GM10266 (cell line): ENCODE measurements at regions not wholly inside any gene's neighbourhood (a gene's known extent, or its start where the extent isn't known, plus 50 kb on each side); places are given as distances from the start of the nearest gene placed in this dataset.

Experiments used
- DNase-seq: peaks from one replicate; pipeline ENCODE4 v3.0.0; 2012; ENCODE audit errors: extremely low spot score
- TF ChIP-seq, protein P1 (sequence below): IDR thresholded peaks from 2 replicates; pipeline ENCODE4 v1.5.1; 2012; ENCODE audit warnings: mild to moderate bottlenecking, low read depth; ENCODE audit not compliant: control insufficient read depth, insufficient read depth; ENCODE audit errors: missing control alignments

DNA sequence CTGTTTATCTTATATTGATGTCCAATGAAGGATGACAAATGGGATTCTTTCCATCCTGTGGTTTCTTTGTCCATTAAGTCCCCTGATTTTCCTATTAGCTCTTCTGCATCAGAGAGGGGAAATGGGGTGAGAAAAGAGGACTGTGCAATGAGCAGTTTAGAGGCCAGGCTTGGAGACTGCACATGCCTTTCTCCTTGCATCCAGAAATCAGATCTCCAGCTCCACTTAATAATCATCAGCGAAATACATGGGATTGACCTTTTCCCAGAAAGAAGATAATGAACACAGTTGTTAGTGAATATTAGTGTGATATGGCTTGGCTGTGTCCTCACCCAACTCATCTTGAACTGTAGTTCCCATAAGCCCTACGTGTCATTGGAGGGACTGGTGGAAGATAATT is 697.4 kb downstream of the CBLN2 start:
- TF ChIP-seq, protein P1, sequence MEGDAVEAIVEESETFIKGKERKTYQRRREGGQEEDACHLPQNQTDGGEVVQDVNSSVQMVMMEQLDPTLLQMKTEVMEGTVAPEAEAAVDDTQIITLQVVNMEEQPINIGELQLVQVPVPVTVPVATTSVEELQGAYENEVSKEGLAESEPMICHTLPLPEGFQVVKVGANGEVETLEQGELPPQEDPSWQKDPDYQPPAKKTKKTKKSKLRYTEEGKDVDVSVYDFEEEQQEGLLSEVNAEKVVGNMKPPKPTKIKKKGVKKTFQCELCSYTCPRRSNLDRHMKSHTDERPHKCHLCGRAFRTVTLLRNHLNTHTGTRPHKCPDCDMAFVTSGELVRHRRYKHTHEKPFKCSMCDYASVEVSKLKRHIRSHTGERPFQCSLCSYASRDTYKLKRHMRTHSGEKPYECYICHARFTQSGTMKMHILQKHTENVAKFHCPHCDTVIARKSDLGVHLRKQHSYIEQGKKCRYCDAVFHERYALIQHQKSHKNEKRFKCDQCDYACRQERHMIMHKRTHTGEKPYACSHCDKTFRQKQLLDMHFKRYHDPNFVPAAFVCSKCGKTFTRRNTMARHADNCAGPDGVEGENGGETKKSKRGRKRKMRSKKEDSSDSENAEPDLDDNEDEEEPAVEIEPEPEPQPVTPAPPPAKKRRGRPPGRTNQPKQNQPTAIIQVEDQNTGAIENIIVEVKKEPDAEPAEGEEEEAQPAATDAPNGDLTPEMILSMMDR: no peak

DNA sequence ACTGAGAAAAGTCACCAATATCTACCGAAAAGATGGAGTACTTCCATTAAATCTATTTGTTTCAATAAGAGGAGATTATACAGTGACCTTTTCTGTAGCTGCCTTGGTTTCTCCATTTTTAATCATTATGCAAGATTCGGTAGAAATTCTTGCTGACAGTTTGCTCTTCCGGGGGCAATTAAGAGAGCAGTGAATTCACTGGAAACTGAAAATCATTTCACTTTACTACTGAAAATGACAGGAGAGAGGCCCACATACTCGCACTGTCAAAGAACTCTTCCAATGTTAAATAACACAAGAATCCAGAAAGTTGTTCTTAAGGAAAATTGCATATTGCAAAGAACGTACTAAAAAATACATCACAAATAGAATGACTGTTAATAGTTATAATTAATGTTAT is 699.3 kb downstream of the CBLN2 start:
- TF ChIP-seq, protein P1: no peak
- no peak for DNase-seq

More for the DNA sequence above, 697.4 kb downstream of the CBLN2 start:
- no peak for DNase-seq

DNA sequence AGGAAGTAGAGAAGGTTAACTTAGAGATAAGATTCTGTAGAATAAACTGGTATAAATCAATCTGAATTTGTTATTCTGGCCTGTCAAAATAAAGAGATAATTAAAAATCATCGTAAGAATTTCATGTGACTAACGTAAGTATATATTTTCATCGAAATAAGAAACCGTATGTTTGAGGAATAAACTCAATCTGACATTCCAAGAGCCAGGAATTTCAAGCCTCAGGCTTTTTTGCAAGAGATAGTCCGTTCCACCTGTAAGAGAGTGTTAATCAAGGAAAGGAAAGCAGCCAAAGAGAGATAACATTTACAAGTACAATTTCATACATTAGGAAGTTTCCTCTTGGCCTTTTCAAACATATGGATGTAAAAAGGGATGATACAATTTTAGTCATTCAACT is 701.5 kb downstream of the CBLN2 start:
- no peak for DNase-seq
- TF ChIP-seq, protein P1: no peak

DNA sequence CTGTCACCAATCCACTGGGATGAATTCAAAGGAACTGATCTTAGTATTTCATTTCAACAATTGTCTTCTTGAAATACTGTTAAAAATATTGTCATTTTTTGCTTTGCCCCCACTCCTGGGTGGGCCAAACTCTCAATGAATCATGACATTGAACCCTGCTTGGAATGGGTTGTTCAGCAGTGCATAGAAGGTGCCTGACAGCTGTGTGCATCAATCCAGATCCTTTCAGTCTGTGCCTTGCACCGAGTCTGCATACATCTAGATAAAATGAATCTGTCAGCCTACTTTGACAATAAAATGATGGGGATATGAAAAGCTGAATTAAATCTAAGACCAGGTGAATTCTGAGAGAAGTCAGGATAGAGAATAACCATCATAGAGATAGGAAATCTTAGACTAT is 706.6 kb downstream of the CBLN2 start:
- DNase-seq: no peak
- TF ChIP-seq, protein P1: no peak

DNA sequence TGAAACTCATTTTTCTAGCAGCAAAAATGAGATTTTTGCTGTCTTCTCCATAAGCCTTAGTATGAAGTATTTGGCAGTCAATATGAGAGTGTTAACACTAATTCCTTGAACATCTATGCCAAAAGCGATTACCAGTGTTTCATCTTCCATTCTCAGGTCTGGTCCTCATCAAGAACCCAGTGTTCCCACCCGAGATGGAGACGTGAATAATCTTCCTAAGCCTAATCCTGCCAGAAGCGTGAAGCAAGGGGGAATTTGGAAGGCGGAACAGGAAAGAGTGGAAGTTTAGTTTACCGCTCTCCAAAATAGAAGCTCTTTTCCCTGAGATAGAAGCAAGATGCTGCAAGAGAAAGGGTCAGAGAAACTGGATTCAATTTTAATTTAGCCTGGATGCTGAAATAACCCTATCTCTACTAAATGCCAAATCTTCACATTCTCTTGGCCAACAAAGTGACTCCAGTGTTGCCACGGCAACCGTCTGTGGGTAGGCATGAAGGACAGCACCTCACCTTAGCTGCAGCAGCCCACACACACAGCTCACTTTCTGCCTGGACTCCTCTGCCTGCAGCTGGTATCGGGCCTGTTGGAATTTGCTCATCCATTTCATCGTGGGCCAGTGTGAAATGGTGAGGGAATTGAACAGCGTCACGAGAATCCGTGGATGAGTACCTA is 711.1 kb downstream of the CBLN2 start:
- DNase-seq: no peak
- TF ChIP-seq, protein P1: no peak

DNA sequence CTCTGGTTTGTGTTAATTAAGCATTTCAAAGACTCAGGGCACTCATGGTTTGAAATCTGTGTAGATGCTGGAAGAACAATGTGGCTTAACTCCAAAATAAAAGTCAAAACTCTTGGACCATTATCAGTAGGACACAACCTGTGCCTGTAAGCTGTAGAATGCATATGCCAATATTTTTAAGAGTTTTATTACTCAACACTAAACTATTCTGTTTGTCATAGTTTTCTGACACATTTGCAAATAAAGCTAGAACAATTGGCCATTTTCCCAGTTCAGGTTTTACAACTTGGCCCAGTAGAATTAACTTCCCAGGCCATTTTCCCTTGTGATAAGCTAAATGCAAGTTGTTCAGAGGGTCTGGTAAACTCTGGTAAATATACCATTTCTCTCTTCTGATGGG is 713.1 kb downstream of the CBLN2 start:
- TF ChIP-seq, protein P1: no peak
- DNase-seq: no peak

DNA sequence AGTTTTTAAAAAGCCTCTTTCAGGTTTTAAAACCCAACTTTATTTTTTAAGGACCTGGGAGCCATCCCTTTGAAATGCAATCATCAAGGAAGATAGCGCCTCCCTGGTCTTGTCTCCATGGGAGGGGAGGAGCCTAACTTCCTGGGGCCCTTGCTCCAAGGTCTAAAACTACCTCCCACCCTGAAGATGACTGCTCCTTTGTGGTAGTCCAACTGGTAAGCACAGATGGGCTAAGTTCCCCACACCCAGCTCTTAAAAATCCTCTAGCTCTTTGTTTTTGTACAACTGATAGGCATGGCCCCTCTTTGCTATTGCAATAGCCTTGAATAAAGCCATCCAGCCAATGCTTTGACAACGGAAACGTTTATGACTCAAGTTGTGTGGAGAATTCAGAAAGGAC is 716.8 kb downstream of the CBLN2 start:
- TF ChIP-seq, protein P1: no peak
- DNase-seq: no peak
